Muscle layer of colon (tissue), 2 donors: ENCODE measurements at regions not wholly inside any gene's neighbourhood (a gene's known extent, or its start where the extent isn't known, plus 50 kb on each side); places are given as distances from the start of the nearest gene placed in this dataset.

Experiments used
- H3K27ac ChIP-seq: one replicate; pipeline ENCODE4 v1.7.0; 2013; ENCODE audit warnings: low read depth, mild to moderate bottlenecking, low read length, moderate library complexity
- H3K27me3 ChIP-seq, 2 donors: one replicate each; pipeline ENCODE4 v1.7.0; 2013; ENCODE audit warnings: low read length in 2 of 2, mild to moderate bottlenecking in 2 of 2; ENCODE audit not compliant: insufficient read depth in 2 of 2, control insufficient read depth in 1 of 2
- H3K36me3 ChIP-seq: one replicate; pipeline ENCODE4 v1.7.0; 2013; ENCODE audit warnings: mild to moderate bottlenecking, low read length; ENCODE audit not compliant: insufficient read depth
- H3K4me1 ChIP-seq: one replicate; pipeline ENCODE4 v1.7.0; 2013; ENCODE audit warnings: mild to moderate bottlenecking, low read length; ENCODE audit not compliant: insufficient read depth
- H3K4me3 ChIP-seq, 2 donors: one replicate each; pipeline ENCODE4 v1.7.0; 2013; ENCODE audit warnings: low read length in 2 of 2, low read depth in 1 of 2, mild to moderate bottlenecking in 1 of 2, moderate library complexity in 1 of 2
- H3K9ac ChIP-seq: one replicate; pipeline ENCODE4 v1.7.0; 2013; ENCODE audit warnings: low read length
- H3K9me3 ChIP-seq: one replicate; pipeline ENCODE4 v1.7.0; 2013; ENCODE audit warnings: mild to moderate bottlenecking, low read length
- donor health status: abdominal sarcoma.
- donor health status: Adenocarcinoma of cecum.

DNA sequence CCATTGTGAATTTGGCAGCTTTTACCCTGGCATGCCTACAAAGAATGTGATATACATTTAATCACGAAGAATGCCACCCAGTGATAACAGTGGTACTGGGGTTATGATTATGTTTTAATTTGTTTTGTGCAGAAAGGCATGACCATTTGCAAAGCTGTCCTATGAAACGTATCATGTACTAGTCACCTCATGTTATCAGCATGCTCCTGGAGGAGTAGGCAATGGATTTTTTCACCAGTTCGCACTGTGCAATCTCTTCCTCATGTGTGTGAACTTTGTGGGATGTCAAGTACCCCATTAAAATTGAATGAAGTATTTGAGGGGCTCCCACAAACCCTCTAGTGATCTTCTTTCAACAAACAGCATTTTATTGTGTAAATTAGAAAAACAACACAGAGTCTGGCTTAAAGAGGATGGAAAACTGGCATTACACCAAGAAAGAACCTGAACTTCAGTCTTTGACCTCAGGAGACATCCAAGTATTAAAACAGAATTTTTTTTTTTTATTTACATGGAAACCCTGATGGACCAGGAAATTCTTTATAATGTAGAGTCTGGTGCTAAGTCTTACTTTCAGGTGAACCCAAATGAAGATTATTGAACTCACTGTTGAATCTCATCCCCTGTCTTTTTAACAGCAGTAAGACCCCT, 200.6 kb upstream of the PGRMC2 start:
- H3K9me3 ChIP-seq = no peaks in the 10 kb centered on the region
- H3K27ac ChIP-seq = no peak overlapping the region
- H3K4me1 ChIP-seq = no peaks in the 10 kb centered on the region
- no peak overlapping the region for H3K4me3 ChIP-seq
- no peaks in the 10 kb centered on the region for H3K36me3 ChIP-seq
- H3K27me3 ChIP-seq = no peaks in the 10 kb centered on the region
- H3K9ac ChIP-seq = no peak overlapping the region

DNA sequence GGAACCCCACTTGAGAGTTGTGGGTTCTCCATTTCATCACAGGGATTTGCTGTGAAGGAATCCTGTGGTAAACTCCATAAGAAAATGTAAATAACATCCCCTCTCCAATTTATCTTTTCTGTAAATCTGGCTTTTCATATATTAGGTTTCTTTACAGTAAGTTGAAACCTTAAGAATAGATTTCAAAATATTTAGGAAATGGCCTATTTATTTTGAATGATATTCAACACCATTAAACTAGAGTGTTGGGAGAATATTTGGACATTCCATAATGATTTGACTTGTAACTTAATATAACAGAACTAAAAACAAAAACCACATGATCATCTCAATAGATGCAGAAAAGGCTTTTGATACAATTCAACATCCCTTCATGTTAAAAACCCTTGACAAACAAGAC, 197.3 kb upstream of the PGRMC2 start:
- Histone ChIP-seq H3K4me1 (no peaks in the 10 kb centered on the region), H3K4me3 (no peak overlapping the region), H3K9ac (no peak overlapping the region), H3K27ac (no peak overlapping the region), H3K27me3 (no peaks in the 10 kb centered on the region), H3K9me3 (no peaks in the 10 kb centered on the region), H3K36me3 (no peaks in the 10 kb centered on the region)

DNA sequence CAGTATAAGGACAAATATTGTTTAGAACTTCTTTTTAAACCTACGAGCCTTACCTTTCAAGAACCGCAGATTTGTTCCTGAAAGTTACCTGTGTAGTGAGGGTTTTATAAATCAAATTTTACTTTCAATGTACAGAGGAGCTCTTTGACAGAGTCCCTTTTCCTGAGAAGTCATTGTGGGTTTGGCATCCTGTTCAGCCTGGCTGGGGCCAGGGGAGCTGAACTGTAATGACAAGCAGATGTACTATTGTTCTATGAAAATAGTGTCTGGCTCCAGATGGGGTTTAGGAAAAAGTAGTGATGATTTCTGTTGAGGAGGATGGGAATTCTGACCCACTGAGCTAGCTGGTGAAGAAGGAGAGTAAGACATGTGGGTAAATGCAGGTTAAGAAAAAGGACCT, 196.2 kb upstream of the PGRMC2 start:
- no peak overlapping the region for H3K4me3 ChIP-seq

DNA sequence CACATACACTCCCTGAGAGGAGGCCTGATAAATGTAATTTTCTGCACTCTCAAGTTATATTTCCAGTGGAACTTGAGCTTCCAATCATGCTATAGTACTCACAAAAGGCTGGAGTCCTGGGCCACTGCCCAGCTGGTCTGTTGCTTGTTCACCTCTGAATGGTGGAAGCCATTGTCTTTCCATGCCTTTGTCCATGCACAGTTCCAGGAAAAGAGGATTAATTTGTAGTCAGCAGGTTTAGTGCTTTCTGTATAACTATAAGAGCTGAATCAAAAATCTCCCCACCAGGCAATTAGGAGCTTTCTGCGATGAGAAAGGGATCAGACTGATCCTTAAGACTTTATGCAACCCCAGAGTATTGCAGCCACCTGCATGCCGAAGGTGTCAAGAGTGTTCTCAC, 195.4 kb upstream of the PGRMC2 start:
- Histone ChIP-seq H3K4me3 (no peak overlapping the region), H3K27me3 (no peaks in the 10 kb centered on the region)

More for the DNA sequence above, 196.2 kb upstream of the PGRMC2 start:
- Histone ChIP-seq H3K9me3 (no peaks in the 10 kb centered on the region), H3K27me3 (no peaks in the 10 kb centered on the region), H3K4me1 (no peaks in the 10 kb centered on the region), H3K36me3 (no peaks in the 10 kb centered on the region), H3K9ac (no peak overlapping the region), H3K27ac (no peak overlapping the region)

DNA sequence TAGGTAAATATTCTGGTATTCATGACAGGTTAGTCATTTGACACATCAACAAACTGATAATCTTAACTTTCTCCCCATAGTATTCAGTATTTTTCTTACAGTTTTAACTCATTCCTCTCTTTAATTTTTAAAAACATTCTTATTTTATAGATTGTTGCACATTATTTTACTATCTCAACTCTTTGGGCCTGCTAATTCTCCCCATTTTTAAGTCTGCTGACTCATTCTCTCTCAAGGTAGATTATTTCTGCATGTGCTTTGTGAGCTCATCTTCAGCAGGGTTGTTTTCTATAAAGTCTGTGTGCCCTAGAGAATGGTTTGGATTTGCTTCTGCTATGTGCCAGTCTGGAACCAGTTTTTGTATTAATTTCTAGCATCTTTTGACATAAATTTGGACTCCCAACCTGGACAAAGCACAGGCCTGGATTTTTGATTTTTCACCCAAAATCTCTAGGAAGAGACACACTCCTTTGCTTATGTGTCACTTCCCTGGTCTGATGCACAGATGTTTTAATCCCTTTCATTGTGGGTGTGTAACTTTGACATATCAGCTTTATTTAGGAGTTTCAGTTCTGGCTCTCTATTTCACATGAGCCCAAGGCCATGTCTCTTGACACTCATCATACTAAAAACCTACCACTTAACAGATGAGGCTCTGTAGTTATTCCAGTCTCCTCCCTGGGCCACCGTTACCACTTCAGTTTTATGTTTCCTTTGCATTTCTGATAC, 194.3 kb upstream of the PGRMC2 start:
- Histone ChIP-seq H3K36me3 (no peaks in the 10 kb centered on the region), H3K9ac (no peak overlapping the region), H3K4me1 (no peaks in the 10 kb centered on the region), H3K9me3 (no peaks in the 10 kb centered on the region), H3K27ac (no peak overlapping the region), H3K27me3 (no peaks in the 10 kb centered on the region), H3K4me3 (no peak overlapping the region)

More for the DNA sequence above, 195.4 kb upstream of the PGRMC2 start:
- Histone ChIP-seq H3K4me1 (no peaks in the 10 kb centered on the region), H3K9me3 (no peaks in the 10 kb centered on the region), H3K27ac (no peak overlapping the region), H3K36me3 (no peaks in the 10 kb centered on the region), H3K9ac (no peak overlapping the region)

DNA sequence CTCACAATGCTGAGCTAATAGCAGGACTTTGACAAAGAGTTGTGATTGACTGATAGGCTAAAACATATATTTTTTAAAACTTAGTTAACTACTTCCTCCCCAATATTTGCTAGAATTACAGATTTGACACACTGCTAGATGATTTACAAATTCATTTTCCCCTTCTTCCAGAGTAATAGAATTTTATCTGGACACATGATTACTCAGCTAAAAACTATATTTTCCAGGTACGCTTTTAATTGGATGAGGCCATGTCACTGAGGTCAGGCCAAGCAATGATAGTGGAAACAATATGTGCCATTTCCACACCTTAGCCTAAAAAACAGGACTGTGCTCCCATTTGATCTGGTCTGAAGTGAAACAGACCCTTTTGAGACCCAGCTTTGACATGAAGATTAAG, 193.3 kb upstream of the PGRMC2 start:
- no peaks in the 10 kb centered on the region for H3K36me3 ChIP-seq
- no peaks in the 10 kb centered on the region for H3K9me3 ChIP-seq
- H3K4me3 ChIP-seq = no peak overlapping the region
- no peak overlapping the region for H3K9ac ChIP-seq
- H3K4me1 ChIP-seq = no peaks in the 10 kb centered on the region
- no peak overlapping the region for H3K27ac ChIP-seq
- H3K27me3 ChIP-seq = no peaks in the 10 kb centered on the region

DNA sequence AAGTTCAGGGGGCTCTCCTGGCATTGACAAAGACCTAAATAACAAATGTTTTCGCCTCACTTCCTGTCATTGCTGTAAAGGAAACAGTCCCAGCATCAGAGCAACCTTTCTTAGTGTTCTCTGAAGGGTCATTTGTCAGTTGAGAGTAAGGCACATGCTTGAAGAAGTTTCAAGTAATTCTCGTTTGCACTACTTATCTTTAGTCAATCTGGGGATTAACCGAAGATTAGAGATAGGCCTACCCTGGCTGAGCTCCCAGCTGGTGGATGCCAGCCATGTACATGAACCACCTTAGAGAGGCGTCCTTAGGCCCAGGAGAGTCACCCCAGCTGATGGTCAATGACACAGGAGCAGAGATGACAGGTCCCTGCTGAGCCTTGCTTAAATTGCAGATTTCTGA, 189.9 kb upstream of the PGRMC2 start:
- H3K36me3 ChIP-seq = no peaks in the 10 kb centered on the region
- H3K9ac ChIP-seq = no peak overlapping the region
- H3K27ac ChIP-seq = no peak overlapping the region
- no peak overlapping the region for H3K4me3 ChIP-seq
- H3K9me3 ChIP-seq = no peaks in the 10 kb centered on the region
- H3K27me3 ChIP-seq = no peaks in the 10 kb centered on the region
- H3K4me1 ChIP-seq = no peaks in the 10 kb centered on the region

DNA sequence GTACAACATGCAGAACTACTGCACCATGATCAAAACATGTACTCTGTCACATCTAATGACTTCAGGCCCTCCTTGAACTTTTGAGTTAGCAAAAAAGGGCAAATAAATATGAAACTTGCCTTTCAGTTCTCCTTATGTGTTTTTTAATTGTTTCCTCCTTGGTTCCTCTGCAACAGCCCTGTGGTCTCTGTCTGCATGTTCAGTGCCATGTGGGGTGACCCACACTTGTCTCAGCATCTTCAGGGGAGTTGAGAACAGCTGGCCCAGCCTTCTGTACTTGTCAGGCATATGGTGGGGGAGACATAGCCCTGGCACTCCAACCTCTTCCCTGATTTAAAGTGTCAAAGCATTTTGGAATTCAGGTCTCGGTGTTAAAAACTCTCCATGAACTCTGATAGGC, 188.0 kb upstream of the PGRMC2 start:
- H3K4me3 ChIP-seq = no peak overlapping the region
- no peaks in the 10 kb centered on the region for H3K9me3 ChIP-seq
- H3K9ac ChIP-seq = no peak overlapping the region
- H3K27ac ChIP-seq = no peak overlapping the region
- H3K4me1 ChIP-seq = no peaks in the 10 kb centered on the region
- no peaks in the 10 kb centered on the region for H3K27me3 ChIP-seq
- no peaks in the 10 kb centered on the region for H3K36me3 ChIP-seq

DNA sequence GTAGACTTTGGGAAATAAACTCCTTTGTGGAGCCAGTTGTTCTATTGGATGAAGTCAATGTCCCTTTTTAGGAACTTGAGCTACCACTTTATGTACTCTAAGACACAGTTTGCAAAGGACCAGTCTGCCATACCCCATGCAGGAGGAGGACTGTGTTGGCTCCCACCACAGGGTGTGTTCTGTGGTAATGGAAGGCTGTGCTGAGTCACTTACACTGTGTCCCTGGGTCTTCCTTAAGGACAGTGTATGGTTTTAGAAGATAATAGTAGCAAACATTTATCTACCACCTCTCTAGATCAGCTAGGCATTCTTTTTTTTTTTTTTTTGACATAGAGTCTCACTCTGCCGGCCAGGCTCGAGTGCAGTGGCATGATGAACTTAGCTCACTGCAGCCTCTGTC, 184.0 kb upstream of the PGRMC2 start:
- Histone ChIP-seq H3K4me1 (peaks cover 14% of the 10 kb centered on the region), H3K9ac (no peak overlapping the region), H3K4me3 (no peak overlapping the region), H3K27me3 (no peaks in the 10 kb centered on the region), H3K9me3 (no peaks in the 10 kb centered on the region), H3K36me3 (no peaks in the 10 kb centered on the region), H3K27ac (no peak overlapping the region)

DNA sequence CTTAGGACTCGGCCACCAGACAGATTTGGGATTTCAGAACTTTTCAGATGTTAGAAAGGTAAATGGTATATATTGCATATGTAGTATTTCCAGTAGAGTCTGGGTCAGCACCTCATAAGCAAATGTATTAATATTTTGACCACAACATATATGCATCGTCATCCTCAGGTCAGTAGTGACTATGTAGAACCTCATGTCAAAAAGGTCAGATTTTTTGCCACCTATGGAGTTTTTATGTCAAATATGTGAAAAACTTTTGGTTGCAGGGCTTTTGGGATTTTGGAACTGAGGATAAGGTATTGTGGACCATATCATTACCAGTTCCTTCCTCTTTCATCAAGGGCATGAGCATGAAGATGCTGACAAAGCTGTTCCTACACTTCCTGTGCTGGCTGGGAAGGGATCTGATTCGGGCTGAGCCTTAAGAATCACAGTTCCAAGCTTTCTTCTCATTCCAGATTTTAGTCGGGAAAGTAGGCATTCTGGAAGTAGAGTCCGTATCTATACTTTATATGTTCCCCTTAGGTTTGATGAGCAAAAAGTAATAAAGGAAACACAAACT, 183.0 kb upstream of the PGRMC2 start:
- H3K4me1 ChIP-seq = peaks cover 14% of the 10 kb centered on the region
- H3K36me3 ChIP-seq = no peaks in the 10 kb centered on the region
- no peaks in the 10 kb centered on the region for H3K27me3 ChIP-seq
- H3K27ac ChIP-seq = no peak overlapping the region
- no peak overlapping the region for H3K9ac ChIP-seq
- no peaks in the 10 kb centered on the region for H3K9me3 ChIP-seq
- H3K4me3 ChIP-seq = no peak overlapping the region

DNA sequence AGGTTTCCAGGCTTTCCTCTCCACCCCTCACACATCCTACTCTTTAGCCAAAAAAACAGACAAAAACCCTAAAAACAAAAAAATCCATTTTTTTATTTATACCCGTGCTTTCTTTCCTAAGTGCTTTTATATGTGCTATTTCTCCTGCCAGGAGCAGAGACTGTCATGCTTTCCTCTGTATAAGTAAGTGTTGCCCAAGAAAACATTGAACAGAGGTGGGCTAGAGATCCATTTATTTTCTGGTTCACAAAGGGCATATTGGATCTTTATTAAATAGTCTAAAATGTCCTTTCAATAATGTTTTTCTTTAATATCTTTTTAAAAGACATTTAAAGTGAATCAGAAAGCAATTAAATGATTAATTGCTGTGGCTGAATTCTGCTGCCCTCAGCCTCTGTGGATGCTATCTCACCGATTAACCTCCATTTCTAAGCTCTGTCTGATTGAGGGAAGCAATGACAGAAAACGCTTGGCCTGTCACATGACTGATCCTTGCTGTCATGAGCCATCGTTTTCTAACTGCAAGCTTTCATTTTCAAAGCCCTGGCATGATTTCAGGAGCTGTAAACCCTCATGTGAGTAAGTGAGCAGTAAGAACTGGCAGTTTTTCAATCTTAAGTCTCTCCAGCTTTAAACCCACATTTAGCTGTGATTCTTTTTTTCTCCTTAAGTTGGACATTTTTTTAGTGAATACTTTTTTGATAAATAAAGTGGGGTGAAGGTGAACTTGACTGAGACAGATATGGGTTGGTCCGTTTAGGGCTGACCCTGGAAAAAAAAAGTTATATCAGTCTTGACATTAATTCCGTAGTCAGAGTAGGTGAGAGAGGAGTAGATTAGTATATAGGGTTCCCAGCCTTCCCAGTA, 180.7 kb upstream of the PGRMC2 start:
- no peak overlapping the region for H3K9ac ChIP-seq
- H3K36me3 ChIP-seq = no peaks in the 10 kb centered on the region
- no peaks in the 10 kb centered on the region for H3K27me3 ChIP-seq
- H3K4me3 ChIP-seq = no peak overlapping the region
- H3K27ac ChIP-seq = no peak overlapping the region
- H3K4me1 ChIP-seq = peaks cover 14% of the 10 kb centered on the region
- H3K9me3 ChIP-seq = no peaks in the 10 kb centered on the region
